ENCODE measurements at regions not wholly inside any gene's neighbourhood (a gene's known extent, or its start where the extent isn't known, plus 50 kb on each side); places are given as distances from the start of the nearest gene placed in this dataset.

DNA sequence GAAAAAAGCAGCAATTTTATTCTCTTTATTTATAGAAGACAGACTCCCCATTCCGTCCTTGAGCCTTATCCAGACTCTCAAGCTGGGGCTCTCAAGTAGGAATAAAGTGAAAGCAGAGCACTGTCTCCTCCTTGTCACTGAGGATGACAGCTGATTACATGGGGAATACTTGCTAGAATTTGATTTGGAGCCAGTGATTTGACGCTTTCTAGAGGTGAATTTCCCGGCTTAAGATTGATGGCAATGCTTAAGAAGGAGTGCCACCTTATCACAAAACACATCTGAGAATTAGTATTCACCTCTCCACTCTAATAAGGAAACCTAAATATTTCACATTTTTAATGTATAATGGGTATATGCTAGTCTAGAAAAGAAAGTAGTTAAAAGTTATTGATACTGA, 135.4 kb upstream of the SLC39A10 start:
- ChIA-PET CTCF (interaction anchor here (0.7 kb wide), 1 partner anchor 1355 kb away, joined by 3 read pairs; no protein-coding TSS in a partner anchor), POLR2A (no interaction called here)
- TF ChIP-seq, protein P1, sequence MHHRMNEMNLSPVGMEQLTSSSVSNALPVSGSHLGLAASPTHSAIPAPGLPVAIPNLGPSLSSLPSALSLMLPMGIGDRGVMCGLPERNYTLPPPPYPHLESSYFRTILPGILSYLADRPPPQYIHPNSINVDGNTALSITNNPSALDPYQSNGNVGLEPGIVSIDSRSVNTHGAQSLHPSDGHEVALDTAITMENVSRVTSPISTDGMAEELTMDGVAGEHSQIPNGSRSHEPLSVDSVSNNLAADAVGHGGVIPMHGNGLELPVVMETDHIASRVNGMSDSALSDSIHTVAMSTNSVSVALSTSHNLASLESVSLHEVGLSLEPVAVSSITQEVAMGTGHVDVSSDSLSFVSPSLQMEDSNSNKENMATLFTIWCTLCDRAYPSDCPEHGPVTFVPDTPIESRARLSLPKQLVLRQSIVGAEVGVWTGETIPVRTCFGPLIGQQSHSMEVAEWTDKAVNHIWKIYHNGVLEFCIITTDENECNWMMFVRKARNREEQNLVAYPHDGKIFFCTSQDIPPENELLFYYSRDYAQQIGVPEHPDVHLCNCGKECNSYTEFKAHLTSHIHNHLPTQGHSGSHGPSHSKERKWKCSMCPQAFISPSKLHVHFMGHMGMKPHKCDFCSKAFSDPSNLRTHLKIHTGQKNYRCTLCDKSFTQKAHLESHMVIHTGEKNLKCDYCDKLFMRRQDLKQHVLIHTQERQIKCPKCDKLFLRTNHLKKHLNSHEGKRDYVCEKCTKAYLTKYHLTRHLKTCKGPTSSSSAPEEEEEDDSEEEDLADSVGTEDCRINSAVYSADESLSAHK (tag by site-specific recombination; IDR thresholded peaks at IDR 0.05) = no peak
- TF ChIP-seq ZNF132 (tag by site-specific recombination; IDR thresholded peaks at IDR 0.05; ENCODE audit: borderline replicate concordance) (no peak), ZNF660 (tag by site-specific recombination; IDR thresholded peaks at IDR 0.05) (no peak), ZSCAN30 (tag by site-specific recombination; IDR thresholded peaks at IDR 0.05) (no peak), PRDM1 (tag by site-specific recombination; IDR thresholded peaks at IDR 0.05) (no peak), ZEB2 (tag by site-specific recombination; IDR thresholded peaks at IDR 0.05) (no peak), ZNF561 (tag by site-specific recombination; IDR thresholded peaks at IDR 0.05; ENCODE audit: borderline replicate concordance) (no peak), ZNF747 (tag by site-specific recombination; IDR thresholded peaks at IDR 0.05) (no peak), ZNF292 (tag by site-specific recombination; IDR thresholded peaks at IDR 0.05; ENCODE audit: borderline replicate concordance, low read depth) (no peak), ZNF585B (tag by site-specific recombination; IDR thresholded peaks at IDR 0.05) (no peak), ZNF558 (tag by site-specific recombination; IDR thresholded peaks at IDR 0.05) (no peak), ZNF155 (tag by site-specific recombination; IDR thresholded peaks at IDR 0.05) (no peak), ZNF266 (tag by site-specific recombination; IDR thresholded peaks at IDR 0.05; ENCODE audit: low read depth) (no peak)
- TF ChIP-seq, protein P2, sequence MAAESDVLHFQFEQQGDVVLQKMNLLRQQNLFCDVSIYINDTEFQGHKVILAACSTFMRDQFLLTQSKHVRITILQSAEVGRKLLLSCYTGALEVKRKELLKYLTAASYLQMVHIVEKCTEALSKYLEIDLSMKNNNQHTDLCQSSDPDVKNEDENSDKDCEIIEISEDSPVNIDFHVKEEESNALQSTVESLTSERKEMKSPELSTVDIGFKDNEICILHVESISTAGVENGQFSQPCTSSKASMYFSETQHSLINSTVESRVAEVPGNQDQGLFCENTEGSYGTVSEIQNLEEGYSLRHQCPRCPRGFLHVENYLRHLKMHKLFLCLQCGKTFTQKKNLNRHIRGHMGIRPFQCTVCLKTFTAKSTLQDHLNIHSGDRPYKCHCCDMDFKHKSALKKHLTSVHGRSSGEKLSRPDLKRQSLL (tag by site-specific recombination; IDR thresholded peaks at IDR 0.05) = no peak
- TF ChIP-seq, protein P3, sequence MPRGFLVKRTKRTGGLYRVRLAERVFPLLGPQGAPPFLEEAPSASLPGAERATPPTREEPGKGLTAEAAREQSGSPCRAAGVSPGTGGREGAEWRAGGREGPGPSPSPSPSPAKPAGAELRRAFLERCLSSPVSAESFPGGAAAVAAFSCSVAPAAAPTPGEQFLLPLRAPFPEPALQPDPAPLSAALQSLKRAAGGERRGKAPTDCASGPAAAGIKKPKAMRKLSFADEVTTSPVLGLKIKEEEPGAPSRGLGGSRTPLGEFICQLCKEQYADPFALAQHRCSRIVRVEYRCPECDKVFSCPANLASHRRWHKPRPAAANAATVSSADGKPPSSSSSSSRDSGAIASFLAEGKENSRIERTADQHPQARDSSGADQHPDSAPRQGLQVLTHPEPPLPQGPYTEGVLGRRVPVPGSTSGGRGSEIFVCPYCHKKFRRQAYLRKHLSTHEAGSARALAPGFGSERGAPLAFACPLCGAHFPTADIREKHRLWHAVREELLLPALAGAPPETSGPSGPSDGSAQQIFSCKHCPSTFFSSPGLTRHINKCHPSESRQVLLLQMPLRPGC (tag by site-specific recombination; IDR thresholded peaks at IDR 0.05) = no peak
- Histone ChIP-seq H3K4me3 (ENCODE audit: low read depth, low read length) (no peak overlapping the region), H3K27ac (ENCODE audit: extremely low read depth, low read depth, low read length) (no peak overlapping the region), H3K36me3 (ENCODE audit: control insufficient read depth in 2 of 2, insufficient read depth in 1 of 2, low read length in 2 of 2) (no peaks in the 10 kb centered on the region), H3K4me1 (ENCODE audit: control insufficient read depth, insufficient read depth, low read length) (no peaks in the 10 kb centered on the region), H3K9me3 (ENCODE audit: control insufficient read depth, insufficient read depth, low read depth, low read length) (no peaks in the 10 kb centered on the region)

DNA sequence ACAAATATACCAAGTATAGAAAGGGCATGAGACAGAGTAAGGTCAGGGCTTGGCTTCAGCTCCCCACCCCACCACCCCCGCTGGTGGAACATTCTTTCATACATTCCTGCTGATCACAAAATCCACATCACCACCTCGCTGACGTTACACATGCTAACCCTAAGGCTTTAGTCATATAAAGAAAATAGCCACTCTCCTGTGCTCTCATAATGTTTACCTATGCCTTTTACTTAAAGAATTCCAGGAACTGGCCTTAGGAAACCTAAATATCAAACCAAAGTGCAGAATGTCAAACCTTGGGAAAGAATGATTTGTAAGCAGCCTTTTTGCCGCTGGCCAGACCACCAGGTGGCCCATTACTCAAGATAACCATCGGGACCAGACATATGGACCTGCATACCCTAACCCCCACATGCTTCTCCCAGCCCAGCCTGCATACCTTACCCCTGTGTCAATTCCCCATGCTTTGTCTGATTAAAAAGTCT, 136.3 kb upstream of the SLC39A10 start:
- ChIA-PET CTCF (interaction anchor here (0.6 kb wide), 1 partner anchor 27 kb away, joined by 3 read pairs; no protein-coding TSS in a partner anchor), POLR2A (no interaction called here)
- Histone ChIP-seq H3K4me3 (ENCODE audit: low read depth, low read length) (no peak overlapping the region), H3K4me1 (ENCODE audit: control insufficient read depth, insufficient read depth, low read length) (no peaks in the 10 kb centered on the region), H3K27ac (ENCODE audit: extremely low read depth, low read depth, low read length) (no peak overlapping the region), H3K9me3 (ENCODE audit: control insufficient read depth, insufficient read depth, low read depth, low read length) (no peaks in the 10 kb centered on the region), H3K36me3 (ENCODE audit: control insufficient read depth in 2 of 2, insufficient read depth in 1 of 2, low read length in 2 of 2) (no peaks in the 10 kb centered on the region)
- TF ChIP-seq ZNF626 (tag by site-specific recombination; IDR thresholded peaks at IDR 0.05) = no peak
- TF ChIP-seq ZNF426 (tag by site-specific recombination; IDR thresholded peaks at IDR 0.05) = no peak
- TF ChIP-seq, protein P4, sequence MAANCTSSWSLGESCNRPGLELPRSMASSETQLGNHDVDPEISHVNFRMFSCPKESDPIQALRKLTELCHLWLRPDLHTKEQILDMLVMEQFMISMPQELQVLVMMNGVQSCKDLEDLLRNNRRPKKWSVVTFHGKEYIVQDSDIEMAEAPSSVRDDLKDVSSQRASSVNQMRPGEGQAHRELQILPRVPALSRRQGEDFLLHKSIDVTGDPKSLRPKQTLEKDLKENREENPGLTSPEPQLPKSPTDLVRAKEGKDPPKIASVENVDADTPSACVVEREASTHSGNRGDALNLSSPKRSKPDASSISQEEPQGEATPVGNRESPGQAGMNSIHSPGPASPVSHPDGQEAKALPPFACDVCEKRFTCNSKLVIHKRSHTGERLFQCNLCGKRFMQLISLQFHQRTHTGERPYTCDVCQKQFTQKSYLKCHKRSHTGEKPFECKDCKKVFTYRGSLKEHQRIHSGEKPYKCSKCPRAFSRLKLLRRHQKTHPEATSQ (tag by site-specific recombination; IDR thresholded peaks at IDR 0.05) = no peak
- TF ChIP-seq, protein P5, sequence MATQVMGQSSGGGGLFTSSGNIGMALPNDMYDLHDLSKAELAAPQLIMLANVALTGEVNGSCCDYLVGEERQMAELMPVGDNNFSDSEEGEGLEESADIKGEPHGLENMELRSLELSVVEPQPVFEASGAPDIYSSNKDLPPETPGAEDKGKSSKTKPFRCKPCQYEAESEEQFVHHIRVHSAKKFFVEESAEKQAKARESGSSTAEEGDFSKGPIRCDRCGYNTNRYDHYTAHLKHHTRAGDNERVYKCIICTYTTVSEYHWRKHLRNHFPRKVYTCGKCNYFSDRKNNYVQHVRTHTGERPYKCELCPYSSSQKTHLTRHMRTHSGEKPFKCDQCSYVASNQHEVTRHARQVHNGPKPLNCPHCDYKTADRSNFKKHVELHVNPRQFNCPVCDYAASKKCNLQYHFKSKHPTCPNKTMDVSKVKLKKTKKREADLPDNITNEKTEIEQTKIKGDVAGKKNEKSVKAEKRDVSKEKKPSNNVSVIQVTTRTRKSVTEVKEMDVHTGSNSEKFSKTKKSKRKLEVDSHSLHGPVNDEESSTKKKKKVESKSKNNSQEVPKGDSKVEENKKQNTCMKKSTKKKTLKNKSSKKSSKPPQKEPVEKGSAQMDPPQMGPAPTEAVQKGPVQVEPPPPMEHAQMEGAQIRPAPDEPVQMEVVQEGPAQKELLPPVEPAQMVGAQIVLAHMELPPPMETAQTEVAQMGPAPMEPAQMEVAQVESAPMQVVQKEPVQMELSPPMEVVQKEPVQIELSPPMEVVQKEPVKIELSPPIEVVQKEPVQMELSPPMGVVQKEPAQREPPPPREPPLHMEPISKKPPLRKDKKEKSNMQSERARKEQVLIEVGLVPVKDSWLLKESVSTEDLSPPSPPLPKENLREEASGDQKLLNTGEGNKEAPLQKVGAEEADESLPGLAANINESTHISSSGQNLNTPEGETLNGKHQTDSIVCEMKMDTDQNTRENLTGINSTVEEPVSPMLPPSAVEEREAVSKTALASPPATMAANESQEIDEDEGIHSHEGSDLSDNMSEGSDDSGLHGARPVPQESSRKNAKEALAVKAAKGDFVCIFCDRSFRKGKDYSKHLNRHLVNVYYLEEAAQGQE (tag by site-specific recombination; IDR thresholded peaks at IDR 0.05) = no peak
- no peak for TF ChIP-seq TCF7L2 (IDR thresholded peaks at IDR 0.05; ENCODE audit: borderline replicate concordance, low read depth, low read length)
- TF ChIP-seq KLF16 (tag by site-specific recombination; IDR thresholded peaks at IDR 0.05) = no peak
- no peak for TF ChIP-seq ZNF292 (tag by site-specific recombination; IDR thresholded peaks at IDR 0.05; ENCODE audit: borderline replicate concordance, low read depth)
